Neural progenitor cell (in vitro differentiated cells): ENCODE measurements at regions not wholly inside any gene's neighbourhood (a gene's known extent, or its start where the extent isn't known, plus 50 kb on each side); places are given as distances from the start of the nearest gene placed in this dataset.
A peak's percentile ranks its signal among the peaks of the same experiment; 100 is the strongest.

Source experiments
- DNase-seq: peaks from one replicate; pipeline ENCODE4 v3.0.0-alpha.2; 2016; ENCODE audit warnings: low spot score
- H2AFZ ChIP-seq: fragments of 200-600 bp; sonication (generic); replicated peaks from 2 replicates; pipeline ENCODE4 v1.6.1; 2016; ENCODE audit warnings: antibody characterized with exemption
- H3F3A ChIP-seq: fragments of 200-600 bp; sonication (generic); 2 replicates; pipeline ENCODE4 v1.6.1; 2016; ENCODE audit warnings: antibody characterized with exemption, low read depth
- H3K27ac ChIP-seq: fragments of 200-600 bp; sonication (generic); 2 replicates; pipeline ENCODE4 v1.5.1; 2016; ENCODE audit warnings: mild to moderate bottlenecking
- H3K27me3 ChIP-seq: fragments of 200-600 bp; sonication (generic); 2 replicates; pipeline ENCODE4 v1.6.1; 2016; ENCODE audit warnings: mild to moderate bottlenecking, moderate library complexity
- H3K36me3 ChIP-seq: fragments of 200-600 bp; sonication (generic); 2 replicates; pipeline ENCODE4 v1.5.1; 2016
- H3K4me1 ChIP-seq: fragments of 200-600 bp; sonication (generic); 2 replicates; pipeline ENCODE4 v1.6.1; 2016; ENCODE audit warnings: mixed run types
- H3K4me2 ChIP-seq: fragments of 200-600 bp; sonication (generic); 2 replicates; pipeline ENCODE4 v1.6.1; 2016
- H3K4me3 ChIP-seq: fragments of 200-600 bp; sonication (generic); 2 replicates; pipeline ENCODE4 v1.5.1; 2016
- H3K79me2 ChIP-seq: fragments of 200-600 bp; sonication (generic); 2 replicates; pipeline ENCODE4 v1.6.1; 2016; ENCODE audit warnings: low read depth
- H3K9ac ChIP-seq: fragments of 200-600 bp; sonication (generic); 2 replicates; pipeline ENCODE4 v1.6.1; 2016
- H3K9me3 ChIP-seq: fragments of 200-600 bp; sonication (generic); 2 replicates; pipeline ENCODE4 v1.5.1; 2016; ENCODE audit warnings: low read depth
- H4K20me1 ChIP-seq: fragments of 200-600 bp; sonication (generic); 2 replicates; pipeline ENCODE4 v1.6.1; 2016; ENCODE audit warnings: low read depth
- H3K27ac Mint-ChIP-seq: 3 replicates; pipeline ENCODE4 v1.8.0; 2021; ENCODE audit warnings: mixed read lengths
- H3K27me3 Mint-ChIP-seq: 2 replicates; pipeline ENCODE4 v1.8.0; 2022; ENCODE audit warnings: low read depth, mild to moderate bottlenecking, inconsistent platforms, moderate library complexity, mixed read lengths; ENCODE audit not compliant: insufficient read depth
- H3K36me3 Mint-ChIP-seq: 3 replicates; pipeline ENCODE4 v1.8.0; 2021; ENCODE audit warnings: mixed read lengths
- H3K4me1 Mint-ChIP-seq: 3 replicates; pipeline ENCODE4 v1.8.0; 2021; ENCODE audit warnings: mixed read lengths
- H3K4me3 Mint-ChIP-seq: 3 replicates; pipeline ENCODE4 v1.8.0; 2021; ENCODE audit warnings: mild to moderate bottlenecking, moderate library complexity, mixed read lengths
- H3K9me3 Mint-ChIP-seq: 3 replicates; pipeline ENCODE4 v1.8.0; 2020; ENCODE audit warnings: mixed read lengths
- CTCF ChIP-seq: fragments of 200-600 bp; sonication (generic); IDR thresholded peaks from 2 replicates; pipeline ENCODE4 v1.5.1; 2017; ENCODE audit warnings: antibody characterized with exemption, mild to moderate bottlenecking
- EZH2 ChIP-seq: fragments of 200-600 bp; sonication (generic); IDR thresholded peaks from 2 replicates; pipeline ENCODE4 v1.6.1; 2017; ENCODE audit warnings: antibody characterized with exemption, mild to moderate bottlenecking, moderate library complexity
- EZH2phosphoT487 ChIP-seq: fragments of 200-600 bp; sonication (generic); IDR thresholded peaks from 2 replicates; pipeline ENCODE4 v1.6.1; 2017; ENCODE audit warnings: antibody characterized with exemption

DNA sequence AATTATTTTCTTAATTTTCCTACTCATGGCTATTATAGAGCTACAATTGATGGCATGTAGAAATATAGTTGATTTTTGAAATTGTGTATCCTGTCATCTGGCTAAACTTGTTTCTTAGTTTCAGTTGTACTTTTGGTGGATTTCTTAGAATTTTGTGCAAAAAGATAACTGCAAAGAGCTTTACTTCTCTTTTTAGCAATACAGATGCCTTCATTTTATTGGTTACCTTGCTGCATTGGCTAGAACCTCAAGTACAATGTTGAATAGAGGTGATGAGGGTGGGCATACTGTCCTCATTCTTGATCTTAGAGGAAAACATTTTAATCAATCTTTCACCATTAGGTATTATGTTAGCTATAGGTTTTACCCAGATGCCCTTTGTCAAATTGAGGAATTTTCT, 67.9 kb downstream of the METRNL start:
- H2AFZ ChIP-seq: no peak overlapping the region
- Mint-ChIP-seq H3K4me1 (peaks cover 29% of the 10 kb centered on the region), H3K27ac (no peak overlapping the region), H3K9me3 (peaks cover 18% of the 10 kb centered on the region), H3K27me3 (peaks cover 16% of the 10 kb centered on the region), H3K36me3 (no peaks in the 10 kb centered on the region), H3K4me3 (no peak overlapping the region)
- TF ChIP-seq EZH2phosphoT487 (no peak), EZH2 (no peak), CTCF (no peak)
- H3F3A ChIP-seq: no peaks in the 10 kb centered on the region
- H3K9me3 ChIP-seq: peaks cover 5% of the 10 kb centered on the region
- H3K36me3 ChIP-seq: no peaks in the 10 kb centered on the region
- peaks cover 15% of the 10 kb centered on the region for H3K4me1 ChIP-seq
- DNase-seq: no peak
- no peaks in the 10 kb centered on the region for H3K79me2 ChIP-seq
- no peak overlapping the region for H3K4me3 ChIP-seq
- no peak overlapping the region for H3K4me2 ChIP-seq
- H3K9ac ChIP-seq: no peak overlapping the region
- no peaks in the 10 kb centered on the region for H3K27me3 ChIP-seq
- no peak overlapping the region for H3K27ac ChIP-seq
- H4K20me1 ChIP-seq: no peaks in the 10 kb centered on the region

- Mint-ChIP-seq H3K27ac (no peak overlapping the region), H3K4me1 (peaks cover 32% of the 10 kb centered on the region), H3K27me3 (peaks cover 13% of the 10 kb centered on the region), H3K36me3 (no peaks in the 10 kb centered on the region), H3K4me3 (no peak overlapping the region), H3K9me3 (peaks cover 8% of the 10 kb centered on the region)
- no peaks in the 10 kb centered on the region for H3K9me3 ChIP-seq
- no peaks in the 10 kb centered on the region for H3K79me2 ChIP-seq
- H3K4me3 ChIP-seq: no peak overlapping the region
- H4K20me1 ChIP-seq: no peaks in the 10 kb centered on the region
- no peaks in the 10 kb centered on the region for H3K36me3 ChIP-seq
- no peak overlapping the region for H3K27ac ChIP-seq
- DNase-seq: no peak
- H3K4me2 ChIP-seq: no peak overlapping the region
- TF ChIP-seq CTCF (no peak), EZH2 (no peak), EZH2phosphoT487 (no peak)
- H3K27me3 ChIP-seq: no peaks in the 10 kb centered on the region
- no peak overlapping the region for H2AFZ ChIP-seq
- H3F3A ChIP-seq: no peaks in the 10 kb centered on the region
- no peak overlapping the region for H3K9ac ChIP-seq
- peaks cover 15% of the 10 kb centered on the region for H3K4me1 ChIP-seq
Measured at GRCh38 chr17:83148317-83149028, 69.1 kb downstream of the METRNL start.

- H3K9me3 Mint-ChIP-seq: peaks cover 4% of the 10 kb centered on the region
- Histone ChIP-seq H3K4me2 (no peak overlapping the region), H3K79me2 (no peaks in the 10 kb centered on the region), H3F3A (no peaks in the 10 kb centered on the region), H3K9ac (no peak overlapping the region), H2AFZ (no peak overlapping the region), H3K4me3 (no peak overlapping the region), H3K4me1 (peaks cover 15% of the 10 kb centered on the region), H3K27ac (no peak overlapping the region), H3K9me3 (no peaks in the 10 kb centered on the region), H4K20me1 (no peaks in the 10 kb centered on the region), H3K27me3 (no peaks in the 10 kb centered on the region), H3K36me3 (no peaks in the 10 kb centered on the region)
- DNase-seq: no peak
- H3K36me3 Mint-ChIP-seq: no peaks in the 10 kb centered on the region
- H3K4me1 Mint-ChIP-seq: peaks cover 30% of the 10 kb centered on the region
- H3K27me3 Mint-ChIP-seq: peaks cover 13% of the 10 kb centered on the region
- TF ChIP-seq EZH2phosphoT487 (no peak), EZH2 (no peak)
- peak overlapping the region; percentile 74 for H3K27ac Mint-ChIP-seq
- H3K4me3 Mint-ChIP-seq: no peak overlapping the region
Measured at GRCh38 chr17:83149029-83149725, 69.8 kb downstream of the METRNL start.

DNA sequence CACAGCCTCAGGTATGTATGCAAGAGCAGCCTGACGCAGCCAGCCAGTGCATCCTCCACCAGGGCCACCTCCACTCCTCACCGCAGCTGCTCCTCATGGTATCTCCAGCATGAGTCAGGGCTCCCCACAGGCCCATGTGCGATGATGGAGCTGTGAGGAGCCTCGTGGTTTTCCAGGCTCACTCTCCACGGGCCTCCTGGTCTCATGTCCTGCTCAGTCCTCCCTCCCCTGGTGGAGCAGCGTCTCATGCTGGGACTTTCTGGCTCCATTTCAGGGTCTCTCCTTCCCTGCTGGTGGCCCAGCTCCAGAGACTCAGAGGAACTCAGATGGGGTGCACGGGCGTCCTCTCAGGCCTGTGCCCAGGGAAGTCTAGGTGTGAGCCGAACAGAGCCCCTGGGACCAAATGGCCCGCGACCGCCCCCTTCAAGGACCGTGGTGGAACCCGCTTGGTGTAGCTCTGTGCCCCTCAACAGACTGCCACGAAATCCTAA, 70.4 kb downstream of the METRNL start:
- no peak for TF ChIP-seq CTCF
- no peak for TF ChIP-seq EZH2phosphoT487
- no peak for TF ChIP-seq EZH2
- Histone ChIP-seq H3K27ac (no peak overlapping the region), H3K4me3 (no peak overlapping the region), H3K9me3 (no peaks in the 10 kb centered on the region), H3K36me3 (no peaks in the 10 kb centered on the region), H4K20me1 (no peaks in the 10 kb centered on the region), H3K27me3 (no peaks in the 10 kb centered on the region), H2AFZ (no peak overlapping the region), H3K9ac (no peak overlapping the region), H3K79me2 (no peaks in the 10 kb centered on the region), H3K4me1 (peaks cover 15% of the 10 kb centered on the region), H3F3A (no peaks in the 10 kb centered on the region), H3K4me2 (no peak overlapping the region)
- DNase-seq: no peak
- peaks cover 17% of the 10 kb centered on the region for H3K27me3 Mint-ChIP-seq
- no peak overlapping the region for H3K4me3 Mint-ChIP-seq
- peaks cover 30% of the 10 kb centered on the region for H3K4me1 Mint-ChIP-seq
- H3K36me3 Mint-ChIP-seq: no peaks in the 10 kb centered on the region
- no peak overlapping the region for H3K27ac Mint-ChIP-seq
- peaks cover 3% of the 10 kb centered on the region for H3K9me3 Mint-ChIP-seq
